Caco-2 (cell line): ENCODE measurements at regions not wholly inside any gene's neighbourhood (a gene's known extent, or its start where the extent isn't known, plus 50 kb on each side); places are given as distances from the start of the nearest gene placed in this dataset.

ENCODE experiments used
- BruUV-seq: library from RNA; stranded (reverse); fragments of 400-500 nt; replicated peaks from 2 replicates; lab custom pipeline; 2021; lab: Mats Ljungman, UMichigan
- CTCF ChIA-PET: fragments of 300-600 bp; sonication (Branson Sonifier 250); formaldehyde crosslinking; loops from one replicate; lab custom pipeline; 2022; ENCODE audit warnings: antibody characterized with exemption; lab: Charles Lee
- POLR2A ChIA-PET: fragments of 300-600 bp; sonication (Branson Sonifier 250); formaldehyde crosslinking; loops from one replicate; lab custom pipeline; 2022; ENCODE audit warnings: antibody characterized with exemption; lab: Charles Lee
- DNase-seq, 2 experiments: peaks; one replicate each; pipeline versions ENCODE4 v3.0.0 to v3.0.0-alpha.2; 2020 to 2022
- H3K27me3 ChIP-seq: replicated peaks from 2 replicates; pipeline ENCODE4 v1.6.0; 2011; ENCODE audit warnings: low read length; ENCODE audit not compliant: control insufficient read depth, insufficient read depth
- H3K36me3 ChIP-seq: 2 replicates; pipeline ENCODE4 v1.5.1; 2011; ENCODE audit warnings: low read length; ENCODE audit not compliant: control insufficient read depth, insufficient read depth
- H3K4me1 ChIP-seq: fragments of 250-450 bp; sonication (Bioruptor Pico); 2 replicates; pipeline ENCODE4 v1.5.1; 2020; ENCODE audit warnings: mild to moderate bottlenecking
- H3K4me3 ChIP-seq: 2 replicates; pipeline ENCODE4 v1.5.1; 2011; ENCODE audit warnings: low read depth, mild to moderate bottlenecking, control low read depth, low read length
- H3K9me3 ChIP-seq: fragments of 250-450 bp; sonication (Bioruptor Pico); 2 replicates; pipeline ENCODE4 v1.5.1; 2020; ENCODE audit warnings: mild to moderate bottlenecking, moderate library complexity
- H3K27ac Mint-ChIP-seq: one replicate; pipeline ENCODE4 v1.8.0; 2022; ENCODE audit warnings: mixed read lengths; ENCODE audit not compliant: unreplicated experiment
- H3K27me3 Mint-ChIP-seq: one replicate; pipeline ENCODE4 v1.8.0; 2022; ENCODE audit warnings: mixed read lengths; ENCODE audit not compliant: insufficient read depth, unreplicated experiment
- H3K36me3 Mint-ChIP-seq: one replicate; pipeline ENCODE4 v1.8.0; 2022; ENCODE audit warnings: mild to moderate bottlenecking, mixed read lengths; ENCODE audit not compliant: insufficient read depth, unreplicated experiment
- H3K4me1 Mint-ChIP-seq: one replicate; pipeline ENCODE4 v1.8.0; 2022; ENCODE audit warnings: low read depth, mixed read lengths; ENCODE audit not compliant: unreplicated experiment
- H3K4me3 Mint-ChIP-seq: one replicate; pipeline ENCODE4 v1.8.0; 2022; ENCODE audit warnings: mild to moderate bottlenecking, moderate library complexity, mixed read lengths; ENCODE audit not compliant: unreplicated experiment
- H3K9me3 Mint-ChIP-seq: one replicate; pipeline ENCODE4 v1.8.0; 2022; ENCODE audit warnings: mixed read lengths; ENCODE audit not compliant: unreplicated experiment
- CTCF ChIP-seq, 2 experiments: fragments of 200-600 bp in 1 of 2; IDR thresholded peaks; 1 replicate in 1 of 2; 2 replicates in 1 of 2; pipeline versions ENCODE4 v1.5.1 to v1.8.0; 2011 to 2022; ENCODE audit warnings: antibody characterized with exemption in 1 of 2, control low read depth in 1 of 2, inconsistent platforms in 1 of 2, low read depth in 1 of 2, low read length in 1 of 2, mild to moderate bottlenecking in 1 of 2, moderate library complexity in 1 of 2; ENCODE audit not compliant: insufficient read depth in 1 of 2, severe bottlenecking in 1 of 2, unreplicated experiment in 1 of 2
- intact Hi-C: fragments of 100-400 bp; cut with micrococcal nuclease; formaldehyde crosslinking; loops from one replicate; pipeline ENCODE4 v1.10.0; 2022; ENCODE audit not compliant: unreplicated experiment

GRCh38 chr7:18177815-18178660 lies 150.4 kb upstream of the PRPS1L1 start:
- Mint-ChIP-seq H3K36me3 (no peaks in the 10 kb centered on the region), H3K4me3 (no peak overlapping the region), H3K27ac (peak overlapping the region; percentile 77), H3K4me1 (peaks cover 34% of the 10 kb centered on the region), H3K27me3 (no peaks in the 10 kb centered on the region), H3K9me3 (no peaks in the 10 kb centered on the region)
- BruUV-seq, result no TSS peak
- no peak overlapping the region for H3K4me3 ChIP-seq
- H3K27me3 ChIP-seq, result no peaks in the 10 kb centered on the region
- H3K4me1 ChIP-seq, result peaks cover 48% of the 10 kb centered on the region
- ChIA-PET CTCF (no interaction called here), POLR2A (no interaction called here)
- H3K9me3 ChIP-seq, result peaks cover 15% of the 10 kb centered on the region; the same call in 1 of the 2 replicates
- no peaks in the 10 kb centered on the region for H3K36me3 ChIP-seq
- intact Hi-C loops, result no loop called here
- no peak for TF ChIP-seq CTCF (IDR thresholded peaks at IDR 0.05; ENCODE audit: insufficient read depth in 1 of 2, low read depth in 1 of 2, low read length in 1 of 2, severe bottlenecking in 1 of 2, unreplicated experiment in 1 of 2)
- DNase-seq, result peak; percentile 22 to 62

- H3K27ac Mint-ChIP-seq, result no peak overlapping the region
- no peaks in the 10 kb centered on the region for H3K9me3 Mint-ChIP-seq
- ChIA-PET CTCF (interaction anchor here (0.6 kb wide), 1 partner anchor 27 kb away, joined by 4 read pairs; no protein-coding TSS in a partner anchor), POLR2A (no interaction called here)
- peaks cover 15% of the 10 kb centered on the region; the same call in 1 of the 2 replicates for H3K9me3 ChIP-seq
- no peak for DNase-seq
- intact Hi-C loops, result no loop called here
- no peak overlapping the region for H3K4me3 ChIP-seq
- no peak overlapping the region for H3K4me3 Mint-ChIP-seq
- H3K27me3 Mint-ChIP-seq, result no peaks in the 10 kb centered on the region
- no peak for TF ChIP-seq CTCF (IDR thresholded peaks at IDR 0.05; ENCODE audit: insufficient read depth in 1 of 2, low read depth in 1 of 2, low read length in 1 of 2, severe bottlenecking in 1 of 2, unreplicated experiment in 1 of 2)
- H3K4me1 ChIP-seq, result peaks cover 48% of the 10 kb centered on the region
- H3K36me3 ChIP-seq, result no peaks in the 10 kb centered on the region
- H3K36me3 Mint-ChIP-seq, result no peaks in the 10 kb centered on the region
- peaks cover 34% of the 10 kb centered on the region for H3K4me1 Mint-ChIP-seq
- H3K27me3 ChIP-seq, result no peaks in the 10 kb centered on the region
- no TSS peak for BruUV-seq
Measured at GRCh38 chr7:18179093-18179492, 151.4 kb upstream of the PRPS1L1 start.

GRCh38 chr7:18180685-18181084 lies 153.0 kb upstream of the PRPS1L1 start:
- ChIA-PET CTCF (interaction anchor here (0.5 kb wide), 1 partner anchor 408 kb away, joined by 4 read pairs; no protein-coding TSS in a partner anchor), POLR2A (no interaction called here)
- Histone ChIP-seq H3K4me1 (peaks cover 39% of the 10 kb centered on the region), H3K4me3 (no peak overlapping the region), H3K27me3 (no peaks in the 10 kb centered on the region), H3K9me3 (peaks cover 6% of the 10 kb centered on the region; the same call in 1 of the 2 replicates), H3K36me3 (no peaks in the 10 kb centered on the region)
- TF ChIP-seq CTCF (IDR thresholded peaks at IDR 0.05; ENCODE audit: insufficient read depth in 1 of 2, low read depth in 1 of 2, low read length in 1 of 2, severe bottlenecking in 1 of 2, unreplicated experiment in 1 of 2), result no peak
- DNase-seq, result no peak
- intact Hi-C loops, result no loop called here
- Mint-ChIP-seq H3K4me3 (no peak overlapping the region), H3K27ac (no peak overlapping the region), H3K27me3 (no peaks in the 10 kb centered on the region), H3K9me3 (no peaks in the 10 kb centered on the region), H3K4me1 (peaks cover 31% of the 10 kb centered on the region), H3K36me3 (no peaks in the 10 kb centered on the region)
- no TSS peak for BruUV-seq
